K562 (cell line): ENCODE measurements at regions not wholly inside any gene's neighbourhood (a gene's known extent, or its start where the extent isn't known, plus 50 kb on each side); places are given as distances from the start of the nearest gene placed in this dataset.

ENCODE experiments used
- ATAC-seq: fragments of 200-7000 bp; cut with Tn5 transposase; 3 replicates; pipeline ENCODE4 v1.9.1; 2020; ENCODE audit warnings: moderate library complexity
- BruUV-seq: library from RNA; stranded (reverse); fragments of 400-500 nt; replicated peaks from 2 replicates; lab custom pipeline; 2021; lab: Mats Ljungman, UMichigan
- CTCF ChIA-PET: fragments of 300-600 bp; formaldehyde crosslinking; extraction: SDS; loops from one replicate; lab custom pipeline; 2021; ENCODE audit warnings: low intra/inter-chr PET ratio; lab: Yijun Ruan, JAX
- POLR2A ChIA-PET: fragments of 300-600, 350-650 bp; sonication (Branson Sonifier 250); formaldehyde crosslinking; extraction: SDS; loops from one replicate; lab custom pipeline; 2021; ENCODE audit warnings: antibody characterized with exemption, inconsistent platforms; lab: Yijun Ruan, JAX
- DNase-seq, 4 experiments: peaks; one replicate each; pipeline versions ENCODE4 v3.0.0 to v3.0.0-alpha.2; 2011 to 2018; ENCODE audit warnings: low spot score in 3 of 4, mixed read lengths in 3 of 4; ENCODE audit errors: extremely low read depth in 1 of 4
- FAIRE-seq: peaks from 2 replicates; lab custom pipeline; 2011; peaks lifted over from hg19 to GRCh38; lab: Jason Lieb, UNC
- H2AFZ ChIP-seq: 2 replicates; pipeline ENCODE4 v1.6.0; 2011; ENCODE audit warnings: low read depth, low read length, control low read depth, inconsistent platforms
- H3K27ac ChIP-seq: fragments of 200-600 bp; 3 replicates; pipeline ENCODE4 v1.8.0; 2011; ENCODE audit warnings: low read depth, mild to moderate bottlenecking, control low read depth, inconsistent platforms, low read length, moderate library complexity, mixed read lengths; ENCODE audit errors: extremely low read depth
- H3K27me3 ChIP-seq, 2 experiments: fragments of 300-600 bp in 1 of 2; 2 replicates in 1 of 2; 3 replicates in 1 of 2; pipeline versions ENCODE4 v1.6.0 to v1.8.0; 2011; ENCODE audit warnings: inconsistent platforms in 2 of 2, low read length in 2 of 2, mild to moderate bottlenecking in 1 of 2, mixed read lengths in 1 of 2, moderate library complexity in 1 of 2; ENCODE audit not compliant: control insufficient read depth in 2 of 2, insufficient read depth in 2 of 2
- H3K36me3 ChIP-seq: fragments of 300-600 bp; 3 replicates; pipeline ENCODE4 v1.8.0; 2011; ENCODE audit warnings: mild to moderate bottlenecking, low read length, inconsistent platforms; ENCODE audit not compliant: control insufficient read depth, insufficient read depth
- H3K4me1 ChIP-seq, 2 experiments: fragments of 200-600 bp in 1 of 2; replicated peaks in 1 of 2; 2 replicates in 1 of 2; 3 replicates in 1 of 2; pipeline versions ENCODE4 v1.5.1 to v1.8.0; 2011; ENCODE audit warnings: inconsistent platforms in 2 of 2, low read length in 2 of 2, mild to moderate bottlenecking in 1 of 2, mixed read lengths in 1 of 2, moderate library complexity in 1 of 2; ENCODE audit not compliant: control insufficient read depth in 2 of 2, insufficient read depth in 2 of 2
- H3K4me2 ChIP-seq: 2 replicates; pipeline ENCODE4 v1.6.1; 2011; ENCODE audit warnings: low read length, control low read depth, inconsistent platforms, mixed read lengths; ENCODE audit not compliant: insufficient read depth
- H3K4me3 ChIP-seq: fragments of 200-600 bp; sonication (generic), shearing (Covaris generic); 2 replicates; pipeline ENCODE4 v1.5.1; 2016; ENCODE audit warnings: control low read depth, inconsistent platforms
- H3K79me2 ChIP-seq: fragments of 200-600 bp; 3 replicates; pipeline ENCODE4 v1.8.0; 2011; ENCODE audit warnings: low read length, inconsistent platforms; ENCODE audit not compliant: control insufficient read depth, insufficient read depth
- H3K9ac ChIP-seq, 2 experiments: 2 replicates each; pipeline versions ENCODE4 v1.6.0 to v1.6.1; 2011; ENCODE audit warnings: low read depth in 2 of 2, low read length in 2 of 2, control low read depth in 1 of 2, inconsistent platforms in 1 of 2, mild to moderate bottlenecking in 1 of 2, mixed read lengths in 1 of 2; ENCODE audit not compliant: insufficient read depth in 1 of 2
- H3K9me1 ChIP-seq: one replicate; pipeline ENCODE4 v1.6.0; 2011; ENCODE audit warnings: inconsistent platforms, mild to moderate bottlenecking, low read length, moderate library complexity; ENCODE audit not compliant: control insufficient read depth, insufficient read depth
- H3K9me3 ChIP-seq: replicated peaks from 2 replicates; pipeline ENCODE4 v1.5.1; 2011; ENCODE audit warnings: low read depth, low read length, inconsistent platforms; ENCODE audit not compliant: control insufficient read depth, insufficient read depth
- H4K20me1 ChIP-seq: replicated peaks from 2 replicates; pipeline ENCODE4 v1.6.1; 2011; ENCODE audit warnings: low read length, inconsistent platforms, mixed read lengths; ENCODE audit not compliant: control insufficient read depth, insufficient read depth
- C11orf30 ChIP-seq: fragments of 450-650 bp; IDR thresholded peaks from 2 replicates; pipeline ENCODE4 v1.6.1; 2016; ENCODE audit warnings: low read depth, mild to moderate bottlenecking
- E2F8 ChIP-seq: fragments of 450-650 bp; IDR thresholded peaks from 2 replicates; pipeline ENCODE4 v1.7.1; 2018; ENCODE audit warnings: mild to moderate bottlenecking, low read depth; ENCODE audit not compliant: partially characterized antibody
- NFRKB ChIP-seq: fragments of 450-650 bp; IDR thresholded peaks from 2 replicates; pipeline ENCODE4 v1.6.1; 2016; ENCODE audit warnings: low read depth
- POLR2AphosphoS5 ChIP-seq: IDR thresholded peaks from 2 replicates; pipeline ENCODE4 v1.6.1; 2011; ENCODE audit warnings: mild to moderate bottlenecking, low read depth, low read length, moderate library complexity; ENCODE audit not compliant: control insufficient read depth, insufficient read depth
- SAFB ChIP-seq: fragments of 200-400 bp; formaldehyde crosslinking; IDR thresholded peaks from 2 replicates; pipeline ENCODE4 v1.6.1; 2017; ENCODE audit warnings: low read depth, low read length, borderline replicate concordance
- ZNF24 ChIP-seq: fragments of 450-650 bp; IDR thresholded peaks from 2 replicates; pipeline ENCODE4 v1.6.1; 2016
- WGBS: fragments of 100-300 bp; shearing (Covaris generic); methylation state at CpG from one replicate; pipeline ENCODE4 v1.1.6; 2016; ENCODE audit warnings: low coverage, mixed read lengths; ENCODE audit not compliant: insufficient coverage; ENCODE audit errors: missing lambda C conversion rate; 5-methylcytosine and 5-hydroxymethylcytosine counted together
- in situ Hi-C: fragments of 300-500 bp; cut with MboI; formaldehyde crosslinking; loops from 4 replicates; pipeline ENCODE4 v1.15.0; 2018; ENCODE audit warnings: inconsistent platforms, mixed read lengths
- intact Hi-C: fragments of 100-400 bp; cut with micrococcal nuclease; formaldehyde crosslinking; loops from 2 replicates; pipeline ENCODE4 v1.14.2; 2022

GRCh38 chr18:40079786-40080185 lies 1875.2 kb upstream of the PIK3C3 start:
- WGBS: 0% methylated on average over 2 of the region's 2 CpGs
- H3K4me2 ChIP-seq: no peak overlapping the region

More at GRCh38 chr18:40079786-40080185, 1875.2 kb upstream of the PIK3C3 start:
- Histone ChIP-seq H3K4me1 (no peaks in the 10 kb centered on the region), H3K9me1 (no peaks in the 10 kb centered on the region), H3K27me3 (no peaks in the 10 kb centered on the region), H3K9ac (no peak overlapping the region), H3K27ac (no peak overlapping the region), H3K36me3 (no peaks in the 10 kb centered on the region), H3K79me2 (no peaks in the 10 kb centered on the region), H4K20me1 (no peaks in the 10 kb centered on the region), H2AFZ (no peak overlapping the region), H3K9me3 (no peaks in the 10 kb centered on the region; the same call in 1 of the 2 replicates), H3K4me3 (no peak overlapping the region)
- in situ Hi-C loops (no loop called here), intact Hi-C loops (no loop called here)
- no peak for FAIRE-seq
- BruUV-seq: no TSS peak
- no peak for TF ChIP-seq ZNF24
- TF ChIP-seq SAFB: no peak
- no peak for TF ChIP-seq C11orf30
- TF ChIP-seq POLR2AphosphoS5: no peak
- TF ChIP-seq E2F8: no peak
- no peak for TF ChIP-seq NFRKB
- DNase-seq: no peak
- ATAC-seq: no peak
- ChIA-PET POLR2A (no interaction called here), CTCF (no interaction called here)
